GM18951 (cell line): ENCODE measurements at regions not wholly inside any gene's neighbourhood (a gene's known extent, or its start where the extent isn't known, plus 50 kb on each side); places are given as distances from the start of the nearest gene placed in this dataset.

ENCODE experiments used
- POLR2A ChIP-seq: IDR thresholded peaks from 4 replicates; pipeline ENCODE4 v1.6.1; 2011; ENCODE audit warnings: mild to moderate bottlenecking; ENCODE audit not compliant: insufficient read length, insufficient read depth; ENCODE audit errors: extremely low read depth
- in situ Hi-C: fragments of 300-500 bp; cut with MboI; formaldehyde crosslinking; loops from one replicate; pipeline ENCODE4 v1.12.0; 2022; ENCODE audit warnings: low sequenced_read_pairs, mixed read lengths, inconsistent platforms; ENCODE audit not compliant: unreplicated experiment

DNA sequence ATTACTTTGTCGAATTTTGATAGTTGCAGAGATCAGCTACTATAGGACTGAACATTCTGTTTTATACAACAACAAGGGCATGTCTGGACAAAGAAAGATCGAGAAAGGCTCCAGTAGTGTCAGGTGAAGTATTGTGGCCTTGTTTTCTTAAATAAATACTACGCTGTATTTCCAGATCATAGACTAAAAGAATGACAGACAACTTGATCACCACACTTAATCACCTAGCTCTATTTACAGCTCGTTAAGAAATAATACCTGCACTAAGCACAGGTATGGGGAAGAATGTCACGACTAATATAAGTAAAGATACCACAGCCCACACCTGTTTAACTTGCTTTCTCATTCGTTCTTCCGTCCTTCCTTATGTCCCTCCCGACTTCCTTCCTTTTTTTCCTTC lies 269.2 kb downstream of the HGF start:
- in situ Hi-C loops: no loop called here
- TF ChIP-seq POLR2A: no peak

GRCh38 chr7:81499262-81500116 lies 270.4 kb downstream of the HGF start:
- TF ChIP-seq POLR2A: no peak
- in situ Hi-C loops: loop anchor here (25.0 kb wide), 2 partner anchors 463 to 1063 kb away; no protein-coding TSS in a partner anchor

DNA sequence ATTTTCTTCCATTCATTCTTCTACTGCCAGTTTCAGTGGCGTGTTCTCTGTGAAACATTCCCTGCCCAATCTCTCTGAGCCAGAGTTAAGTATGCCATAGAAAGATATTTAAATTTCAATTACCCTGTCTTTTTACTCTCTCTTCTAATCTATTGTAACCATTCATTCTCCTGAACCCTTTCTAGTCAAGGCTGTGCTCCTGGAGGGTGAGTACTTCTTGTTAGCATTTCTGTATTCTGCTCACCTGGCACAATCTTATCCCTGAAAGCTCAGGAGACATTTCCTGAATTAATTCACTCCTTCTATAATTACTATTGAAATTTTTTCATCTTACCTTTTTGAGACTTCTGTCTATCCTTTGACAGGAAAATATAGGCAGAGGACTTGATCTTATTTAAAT lies 271.7 kb downstream of the HGF start:
- in situ Hi-C loops: loop anchor here (25.0 kb wide), 2 partner anchors 464 to 1064 kb away; no protein-coding TSS in a partner anchor
- no peak for TF ChIP-seq POLR2A

DNA sequence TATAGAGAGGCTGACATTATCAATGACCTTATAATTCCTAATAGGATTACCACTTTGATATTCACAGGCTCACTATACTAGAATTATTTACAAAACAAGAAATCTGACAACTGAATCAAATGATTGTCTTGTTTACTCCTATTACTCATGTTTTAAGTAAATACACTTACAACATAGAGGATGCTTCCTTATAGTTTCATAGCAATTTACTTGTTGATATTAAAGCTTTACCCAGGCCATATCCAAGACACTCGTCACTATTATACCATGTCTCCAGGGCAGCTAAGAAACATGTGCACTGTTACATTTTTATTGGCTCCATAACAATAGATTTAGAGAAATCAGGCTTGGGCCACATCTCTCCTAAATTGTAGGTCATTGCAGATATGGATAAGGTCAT lies 276.9 kb downstream of the HGF start:
- no peak for TF ChIP-seq POLR2A
- in situ Hi-C loops: loop anchor here (25.0 kb wide), 2 partner anchors 469 to 1069 kb away; no protein-coding TSS in a partner anchor

DNA sequence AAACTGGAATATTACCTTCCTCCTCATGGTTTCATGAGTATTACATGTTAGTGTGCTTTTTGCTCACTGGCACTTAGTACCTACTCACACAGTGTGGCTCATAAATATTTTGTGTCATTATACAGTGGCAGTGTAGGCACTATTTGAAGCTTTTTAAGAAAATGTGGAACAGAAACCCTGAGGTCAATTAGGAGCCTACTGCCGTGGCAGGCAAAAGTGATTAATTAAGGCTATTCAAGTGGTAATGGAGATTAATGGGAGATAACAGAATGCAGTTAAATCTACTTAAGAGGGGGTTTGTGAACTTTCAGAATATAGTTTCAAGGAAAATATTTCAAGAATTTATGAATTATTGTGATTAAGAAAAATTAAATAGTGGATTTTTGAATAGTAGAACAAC lies 277.6 kb downstream of the HGF start:
- no peak for TF ChIP-seq POLR2A
- in situ Hi-C loops: loop anchor here (25.0 kb wide), 2 partner anchors 470 to 1070 kb away; no protein-coding TSS in a partner anchor

DNA sequence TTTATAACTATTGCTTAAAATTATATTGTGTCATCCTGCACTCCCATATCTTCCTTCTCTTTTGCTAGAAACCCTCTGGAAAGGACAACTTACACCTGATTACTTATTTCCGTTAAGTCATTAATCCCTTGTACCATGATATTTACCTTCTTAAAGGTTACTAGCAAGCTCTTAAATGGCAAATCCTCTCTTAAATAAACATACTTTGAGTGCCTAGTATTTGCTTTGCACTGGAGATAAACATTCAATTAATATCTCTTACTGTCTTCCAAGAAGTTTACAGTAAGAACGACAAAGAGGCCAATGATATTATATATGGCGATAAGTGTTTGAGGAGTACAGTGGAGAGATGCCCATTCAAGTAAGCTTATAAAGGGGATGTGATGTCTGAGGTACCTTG lies 278.3 kb downstream of the HGF start:
- in situ Hi-C loops: loop anchor here (25.0 kb wide), 2 partner anchors 471 to 1071 kb away; no protein-coding TSS in a partner anchor
- TF ChIP-seq POLR2A: no peak

GRCh38 chr7:81488210-81488609 lies 281.6 kb downstream of the HGF start:
- in situ Hi-C loops: loop anchor here (25.0 kb wide), 2 partner anchors 474 to 1074 kb away; no protein-coding TSS in a partner anchor
- TF ChIP-seq POLR2A: no peak

DNA sequence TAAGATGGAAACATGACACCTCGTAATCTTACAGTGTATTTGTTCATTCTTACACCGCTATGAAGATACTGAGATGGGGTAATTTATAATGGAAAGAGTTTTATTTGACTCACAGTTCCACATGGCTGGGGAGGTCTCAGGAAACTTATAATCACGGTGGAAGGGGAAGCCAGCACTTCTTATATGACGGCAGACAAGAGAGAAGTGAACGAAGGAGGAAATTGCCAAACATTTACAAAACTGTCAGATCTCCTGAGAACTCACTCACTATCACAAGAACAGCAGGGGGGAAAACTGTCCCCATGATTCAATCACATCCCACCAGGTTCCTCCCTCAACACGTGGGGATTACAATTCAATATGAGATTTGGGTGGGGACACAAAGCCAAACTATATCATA lies 282.3 kb downstream of the HGF start:
- in situ Hi-C loops: loop anchor here (25.0 kb wide), 2 partner anchors 475 to 1075 kb away; no protein-coding TSS in a partner anchor
- TF ChIP-seq POLR2A: no peak

DNA sequence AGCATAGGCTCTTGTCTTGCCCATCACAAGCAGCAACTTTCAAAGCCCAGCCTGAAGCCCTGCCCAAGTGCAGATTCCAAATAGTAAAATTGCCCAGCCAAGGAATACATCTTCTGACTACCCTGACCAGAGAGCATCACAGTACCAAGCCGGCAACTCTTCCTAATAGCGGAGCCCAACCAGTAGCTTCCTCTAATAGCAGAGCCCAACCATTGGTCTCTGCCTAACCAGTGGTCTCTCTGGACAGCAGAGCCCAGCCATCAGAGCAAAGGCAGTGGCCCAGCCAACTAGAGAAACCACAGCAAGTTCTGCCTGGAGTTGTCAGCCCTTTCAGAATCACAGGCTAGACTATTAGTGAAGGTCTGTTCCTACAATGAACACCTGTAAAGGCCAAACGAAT lies 285.6 kb downstream of the HGF start:
- in situ Hi-C loops: loop anchor here (25.0 kb wide), 2 partner anchors 478 to 1078 kb away; no protein-coding TSS in a partner anchor
- no peak for TF ChIP-seq POLR2A

- no peak for TF ChIP-seq POLR2A
- in situ Hi-C loops: loop anchor here (25.0 kb wide), 2 partner anchors 480 to 1080 kb away; no protein-coding TSS in a partner anchor
Observed at GRCh38 chr7:81482600-81483186, 287.2 kb downstream of the HGF start.

DNA sequence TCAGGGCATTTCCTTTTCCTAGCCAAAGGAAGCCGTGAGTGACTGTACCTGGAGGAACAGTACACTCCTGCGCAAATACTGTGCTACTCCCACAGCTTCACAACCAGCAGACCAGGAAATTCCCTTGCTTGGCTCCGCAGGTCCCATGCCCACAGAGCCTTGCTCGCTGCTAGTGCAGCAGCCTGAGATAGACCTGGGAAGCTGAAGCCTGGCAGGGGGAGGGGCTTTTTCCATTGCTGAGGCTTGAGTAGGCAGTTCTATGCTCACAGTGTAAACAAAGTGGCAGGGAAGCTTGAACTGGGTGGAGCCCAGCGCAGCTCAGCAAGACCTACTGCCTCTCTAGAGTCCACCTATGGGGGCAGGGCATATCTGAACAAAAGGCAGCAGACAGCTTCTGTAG lies 291.2 kb downstream of the HGF start:
- in situ Hi-C loops: loop anchor here (25.0 kb wide), 2 partner anchors 484 to 1084 kb away; no protein-coding TSS in a partner anchor
- TF ChIP-seq POLR2A: no peak

DNA sequence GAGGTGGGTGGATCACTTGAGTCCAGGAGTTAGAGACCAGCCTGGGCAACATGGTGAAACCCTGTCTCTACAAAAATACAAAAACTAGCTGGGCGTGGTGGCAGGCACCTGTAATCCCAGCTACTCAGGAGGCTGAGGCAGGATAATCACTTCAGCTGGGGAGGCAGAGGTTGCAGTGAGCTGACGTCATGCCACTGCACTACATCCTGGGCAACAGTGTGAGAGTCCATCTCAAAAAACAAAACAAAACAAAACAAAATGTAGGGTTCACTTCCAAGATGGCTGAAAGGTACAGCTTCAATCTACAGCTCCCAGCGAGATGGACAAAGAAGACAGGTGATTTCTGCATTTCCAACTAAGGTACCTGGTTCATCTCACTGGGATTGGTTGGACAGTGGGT lies 291.6 kb downstream of the HGF start:
- in situ Hi-C loops: loop anchor here (25.0 kb wide), 2 partner anchors 484 to 1084 kb away; no protein-coding TSS in a partner anchor

GRCh38 chr7:81473236-81473635 lies 296.6 kb downstream of the HGF start:
- in situ Hi-C loops: loop anchor here (25.0 kb wide), 1 partner anchor 786 kb away; no protein-coding TSS in a partner anchor
- TF ChIP-seq POLR2A: no peak
